Activated CD4-positive, alpha-beta T cell treated with anti-CD3 and anti-CD28 coated beads for 36 hours (primary cell): ENCODE measurements at regions not wholly inside any gene's neighbourhood (a gene's known extent, or its start where the extent isn't known, plus 50 kb on each side); places are given as distances from the start of the nearest gene placed in this dataset.

ENCODE experiments used
- ATAC-seq: fragments of 200-7000 bp; cut with Tn5 transposase; one replicate; pipeline ENCODE4 v1.10.0; 2021; ENCODE audit warnings: mild to moderate bottlenecking, moderate library complexity
- CTCF ChIA-PET: fragments of 350-600 bp; sonication (Branson Sonifier 250); formaldehyde crosslinking; loops from one replicate; lab custom pipeline; 2021; ENCODE audit warnings: antibody characterized with exemption; lab: Charles Lee
- POLR2A ChIA-PET: fragments of 350-600 bp; sonication (Branson Sonifier 250); formaldehyde crosslinking; loops from one replicate; lab custom pipeline; 2021; ENCODE audit warnings: antibody characterized with exemption, inconsistent platforms; lab: Charles Lee
- DNase-seq: peaks from one replicate; pipeline ENCODE4 v3.0.0-alpha.2; 2020
- H3K27ac Mint-ChIP-seq: one replicate; pipeline ENCODE4 v1.8.0; 2021; ENCODE audit warnings: mixed read lengths
- H3K27me3 Mint-ChIP-seq: one replicate; pipeline ENCODE4 v1.8.0; 2021; ENCODE audit warnings: mixed read lengths
- H3K36me3 Mint-ChIP-seq: one replicate; pipeline ENCODE4 v1.8.0; 2021; ENCODE audit warnings: low read depth, mixed read lengths
- H3K4me1 Mint-ChIP-seq: one replicate; pipeline ENCODE4 v1.8.0; 2021; ENCODE audit warnings: mixed read lengths
- H3K4me3 Mint-ChIP-seq: one replicate; pipeline ENCODE4 v1.8.0; 2021; ENCODE audit warnings: mild to moderate bottlenecking, moderate library complexity, mixed read lengths
- H3K9me3 Mint-ChIP-seq: one replicate; pipeline ENCODE4 v1.8.0; 2021; ENCODE audit warnings: low read depth, mixed read lengths
- intact Hi-C, 2 experiments: fragments of 100-400 bp; cut with DNase I in 1 of 2; cut with micrococcal nuclease in 1 of 2; formaldehyde crosslinking; loops; one replicate each; pipeline versions ENCODE4 v1.14.2 to v1.15.1; 2022 to 2024; cut with DNase I, micrococcal nuclease

DNA sequence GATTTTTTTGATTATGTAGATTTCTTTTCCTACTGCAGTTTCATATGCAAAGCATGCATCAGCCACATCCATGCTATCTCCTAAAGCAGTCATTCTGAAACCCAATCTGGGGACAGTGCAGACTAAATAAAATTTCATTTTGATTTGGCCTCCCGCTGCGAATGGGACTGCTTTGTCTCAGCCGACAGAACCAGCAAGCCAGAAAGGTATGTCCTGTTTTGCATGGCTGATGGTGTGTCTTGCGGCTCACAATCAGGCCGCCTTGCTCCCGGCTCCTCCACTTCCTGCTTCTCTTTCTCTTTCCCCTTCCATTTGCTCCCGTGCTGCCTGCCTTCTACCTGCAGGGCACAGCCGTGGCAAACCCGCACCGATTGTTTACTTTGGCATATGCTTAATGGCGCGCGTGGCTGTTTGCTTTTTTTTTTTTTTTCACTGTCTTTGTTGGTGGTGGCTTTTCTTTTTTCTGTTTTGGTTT lies 419.6 kb upstream of the POU3F3 start:
- Mint-ChIP-seq H3K36me3 (no peaks in the 10 kb centered on the region), H3K4me1 (peaks cover 7% of the 10 kb centered on the region), H3K27me3 (peaks cover 26% of the 10 kb centered on the region), H3K9me3 (no peaks in the 10 kb centered on the region), H3K27ac (no peak overlapping the region), H3K4me3 (peak overlapping the region; percentile 16)
- CTCF ChIA-PET = no interaction called here
- ATAC-seq = peak; percentile 85
- peak; percentile 37 for DNase-seq
- POLR2A ChIA-PET = no interaction called here
- intact Hi-C loops = loop anchor here in 1 of 2 experiments (10.0 kb wide), 1 partner anchor 420 kb away; the partner anchor contains the start of gene POU3F3

DNA sequence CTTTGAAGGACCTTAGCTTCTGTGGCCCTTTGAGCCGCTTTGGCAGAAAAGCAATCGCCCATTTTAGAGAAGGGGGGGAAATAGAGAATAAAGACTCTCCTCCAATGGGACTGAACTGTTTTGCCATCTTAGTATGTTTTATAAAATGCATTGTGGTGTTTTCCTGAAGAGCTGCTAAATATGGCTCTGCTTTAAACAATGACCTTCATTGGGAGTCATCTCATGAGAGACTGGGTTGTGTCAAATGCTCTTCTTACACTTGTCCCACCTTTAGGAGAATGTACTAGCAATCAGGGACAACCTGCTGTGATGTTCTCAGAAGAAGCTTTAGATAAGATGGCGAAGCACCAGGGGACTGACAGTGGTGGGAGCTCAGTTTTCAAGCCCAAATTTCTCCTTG lies 418.9 kb upstream of the POU3F3 start:
- H3K9me3 Mint-ChIP-seq = no peaks in the 10 kb centered on the region
- H3K4me1 Mint-ChIP-seq = peaks cover 7% of the 10 kb centered on the region
- H3K27ac Mint-ChIP-seq = no peak overlapping the region
- H3K27me3 Mint-ChIP-seq = peaks cover 26% of the 10 kb centered on the region
- ATAC-seq (no peak), DNase-seq (no peak)
- no peak overlapping the region for H3K4me3 Mint-ChIP-seq
- ChIA-PET CTCF (no interaction called here), POLR2A (no interaction called here)
- intact Hi-C loops = loop anchor here in 1 of 2 experiments (10.0 kb wide), 1 partner anchor 420 kb away; the partner anchor contains the start of gene POU3F3
- H3K36me3 Mint-ChIP-seq = no peaks in the 10 kb centered on the region

DNA sequence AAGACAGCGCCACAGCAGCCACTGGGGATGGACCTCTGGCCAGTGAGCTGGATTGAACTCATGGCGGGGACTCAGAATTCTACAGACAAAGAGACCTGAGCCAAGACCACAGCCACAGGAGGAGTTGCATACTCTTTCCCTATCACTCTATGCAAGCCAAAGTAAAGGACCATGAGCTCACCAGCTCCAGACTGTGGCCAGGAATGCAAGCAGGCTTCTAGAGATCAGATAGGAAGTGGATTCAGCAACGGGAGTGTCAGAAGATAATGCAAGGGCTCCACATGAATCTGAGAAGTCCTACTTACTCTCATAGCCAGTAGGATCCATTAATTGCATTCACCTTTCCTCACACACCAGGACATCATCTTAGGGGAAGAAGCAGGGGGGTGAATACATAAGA lies 415.4 kb upstream of the POU3F3 start:
- intact Hi-C loops = loop anchor here in 1 of 2 experiments (10.0 kb wide), 1 partner anchor 416 kb away; the partner anchor contains the start of gene POU3F3
- H3K27me3 Mint-ChIP-seq = peaks cover 5% of the 10 kb centered on the region
- no peaks in the 10 kb centered on the region for H3K36me3 Mint-ChIP-seq
- CTCF ChIA-PET = interaction anchor here (1.1 kb wide), 1 partner anchor 9 kb away, joined by 3 read pairs; no protein-coding TSS in a partner anchor
- peaks cover 7% of the 10 kb centered on the region for H3K4me1 Mint-ChIP-seq
- no peak for ATAC-seq
- H3K9me3 Mint-ChIP-seq = no peaks in the 10 kb centered on the region
- no peak for DNase-seq
- H3K4me3 Mint-ChIP-seq = no peak overlapping the region
- POLR2A ChIA-PET = no interaction called here
- no peak overlapping the region for H3K27ac Mint-ChIP-seq

DNA sequence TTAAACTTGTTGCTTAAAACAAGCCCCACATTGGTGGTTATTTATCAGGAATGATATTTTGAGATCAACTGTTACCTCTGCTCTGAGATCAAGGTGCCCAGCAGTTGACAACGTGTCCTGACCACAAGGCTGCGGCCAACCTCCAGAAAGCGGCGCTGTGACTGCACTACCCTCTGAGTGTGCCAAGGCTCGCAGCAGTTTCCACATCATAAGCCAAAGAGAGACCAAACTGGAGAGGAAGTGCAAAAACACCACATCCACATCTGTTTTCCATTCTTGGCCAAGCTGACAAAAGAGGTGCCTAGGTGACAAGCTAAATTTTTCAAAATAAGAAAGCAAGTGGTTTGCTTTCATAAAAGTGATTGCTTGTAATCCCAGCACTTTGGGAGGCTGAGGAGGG lies 410.8 kb upstream of the POU3F3 start:
- H3K27ac Mint-ChIP-seq = no peak overlapping the region
- POLR2A ChIA-PET = no interaction called here
- peaks cover under 1% of the 10 kb centered on the region for H3K4me1 Mint-ChIP-seq
- CTCF ChIA-PET = no interaction called here
- ATAC-seq = no peak
- no peak overlapping the region for H3K4me3 Mint-ChIP-seq
- H3K27me3 Mint-ChIP-seq = no peaks in the 10 kb centered on the region
- H3K36me3 Mint-ChIP-seq = no peaks in the 10 kb centered on the region
- intact Hi-C loops = loop anchor here in 1 of 2 experiments (10.0 kb wide), 1 partner anchor 412 kb away; the partner anchor contains the start of gene POU3F3
- H3K9me3 Mint-ChIP-seq = no peaks in the 10 kb centered on the region
- peak; percentile 45 for DNase-seq

DNA sequence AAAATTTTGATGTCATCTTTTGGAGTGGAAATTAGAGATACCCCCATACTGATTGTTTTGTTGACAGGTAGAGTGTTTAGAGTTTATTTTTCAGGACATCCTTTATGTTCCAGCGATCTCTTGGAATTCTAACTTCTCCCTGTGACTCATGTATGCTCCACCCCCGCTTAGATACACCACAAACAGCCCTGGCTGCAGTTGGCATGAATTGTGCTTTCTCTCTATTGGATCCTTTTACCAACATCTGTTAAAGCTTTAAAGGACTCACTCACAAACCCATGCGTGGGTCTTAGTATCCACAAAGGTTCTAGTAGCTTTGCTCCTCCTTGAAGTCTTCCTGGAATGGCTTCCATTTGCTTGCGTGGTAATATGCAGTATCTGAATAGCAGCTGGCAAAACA lies 409.5 kb upstream of the POU3F3 start:
- CTCF ChIA-PET = interaction anchor here (0.6 kb wide), 1 partner anchor 615 kb away, joined by 4 read pairs; no protein-coding TSS in a partner anchor
- Mint-ChIP-seq H3K27me3 (no peaks in the 10 kb centered on the region), H3K4me3 (no peak overlapping the region), H3K4me1 (peaks cover 3% of the 10 kb centered on the region), H3K36me3 (no peaks in the 10 kb centered on the region), H3K9me3 (no peaks in the 10 kb centered on the region), H3K27ac (no peak overlapping the region)
- ATAC-seq = no peak
- intact Hi-C loops = loop anchor here in 1 of 2 experiments (10.0 kb wide), 1 partner anchor 410 kb away; the partner anchor contains the start of gene POU3F3
- POLR2A ChIA-PET = no interaction called here
- DNase-seq = no peak

DNA sequence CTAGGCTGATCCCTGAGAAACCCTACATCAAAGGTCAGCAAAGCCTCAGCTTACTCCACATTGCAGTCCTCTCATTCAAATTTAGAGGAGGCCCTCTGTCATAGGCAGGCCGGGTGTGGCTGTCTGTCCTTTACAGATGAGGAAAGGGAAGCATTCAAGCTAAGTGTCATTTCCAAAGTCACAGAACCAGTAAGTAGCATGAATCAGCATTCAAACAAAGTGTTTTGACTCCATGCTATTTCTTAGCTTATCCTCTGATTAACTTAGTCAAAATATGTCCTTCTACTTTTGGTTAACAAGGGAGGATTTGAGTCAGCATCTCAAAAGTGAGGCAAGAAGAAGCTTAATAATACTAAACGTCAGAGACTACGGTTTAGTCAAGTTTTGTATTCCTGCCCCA lies 409.0 kb upstream of the POU3F3 start:
- CTCF ChIA-PET = interaction anchor here (0.6 kb wide), 1 partner anchor 614 kb away, joined by 4 read pairs; no protein-coding TSS in a partner anchor

DNA sequence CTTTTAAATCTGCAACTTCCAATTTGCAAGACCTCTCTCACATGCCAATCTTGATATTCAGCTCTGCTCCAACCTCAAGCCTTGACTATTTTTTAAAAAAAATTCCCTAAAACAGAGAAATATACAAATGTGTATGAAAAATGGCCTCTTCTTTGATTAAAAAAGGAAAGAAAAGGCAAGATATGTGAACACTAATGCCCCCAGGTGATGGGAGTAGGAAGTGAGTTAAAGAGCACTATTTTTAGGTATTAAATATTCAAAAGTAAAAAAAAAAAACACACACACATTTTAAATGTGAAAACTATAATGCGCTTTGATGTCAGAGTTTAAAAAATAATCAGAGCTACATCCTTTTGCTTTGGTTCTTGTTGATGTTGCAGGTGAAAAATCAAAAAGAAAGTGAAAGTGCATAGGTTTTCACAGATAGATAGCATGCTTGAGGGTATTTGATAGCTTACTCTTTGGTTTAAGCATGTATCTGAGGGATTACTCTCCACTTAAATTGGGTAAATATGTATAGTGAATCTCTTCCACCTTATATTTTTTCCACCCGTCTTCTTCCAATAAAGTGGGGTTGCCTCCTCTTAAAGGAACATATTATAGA lies 406.0 kb upstream of the POU3F3 start:
- Mint-ChIP-seq H3K4me3 (no peak overlapping the region), H3K36me3 (no peaks in the 10 kb centered on the region), H3K4me1 (peaks cover 3% of the 10 kb centered on the region), H3K9me3 (no peaks in the 10 kb centered on the region), H3K27me3 (no peaks in the 10 kb centered on the region), H3K27ac (no peak overlapping the region)
- ATAC-seq (no peak), DNase-seq (no peak)
- intact Hi-C loops = loop anchor here in 1 of 2 experiments (10.0 kb wide), 1 partner anchor 407 kb away; the partner anchor contains the start of gene POU3F3
- CTCF ChIA-PET = interaction anchor here (0.7 to 1.1 kb wide), 2 partner anchors 22 to 44 kb away, joined by 3 read pairs; no protein-coding TSS in a partner anchor
- POLR2A ChIA-PET = no interaction called here

More for the DNA sequence above, 409.0 kb upstream of the POU3F3 start:
- Mint-ChIP-seq H3K4me1 (peaks cover 3% of the 10 kb centered on the region), H3K4me3 (no peak overlapping the region), H3K27ac (no peak overlapping the region), H3K36me3 (no peaks in the 10 kb centered on the region), H3K9me3 (no peaks in the 10 kb centered on the region), H3K27me3 (no peaks in the 10 kb centered on the region)
- DNase-seq (peak; percentile 11), ATAC-seq (peak; percentile 66)
- intact Hi-C loops = loop anchor here in 1 of 2 experiments (10.0 kb wide), 1 partner anchor 410 kb away; the partner anchor contains the start of gene POU3F3
- POLR2A ChIA-PET = no interaction called here

DNA sequence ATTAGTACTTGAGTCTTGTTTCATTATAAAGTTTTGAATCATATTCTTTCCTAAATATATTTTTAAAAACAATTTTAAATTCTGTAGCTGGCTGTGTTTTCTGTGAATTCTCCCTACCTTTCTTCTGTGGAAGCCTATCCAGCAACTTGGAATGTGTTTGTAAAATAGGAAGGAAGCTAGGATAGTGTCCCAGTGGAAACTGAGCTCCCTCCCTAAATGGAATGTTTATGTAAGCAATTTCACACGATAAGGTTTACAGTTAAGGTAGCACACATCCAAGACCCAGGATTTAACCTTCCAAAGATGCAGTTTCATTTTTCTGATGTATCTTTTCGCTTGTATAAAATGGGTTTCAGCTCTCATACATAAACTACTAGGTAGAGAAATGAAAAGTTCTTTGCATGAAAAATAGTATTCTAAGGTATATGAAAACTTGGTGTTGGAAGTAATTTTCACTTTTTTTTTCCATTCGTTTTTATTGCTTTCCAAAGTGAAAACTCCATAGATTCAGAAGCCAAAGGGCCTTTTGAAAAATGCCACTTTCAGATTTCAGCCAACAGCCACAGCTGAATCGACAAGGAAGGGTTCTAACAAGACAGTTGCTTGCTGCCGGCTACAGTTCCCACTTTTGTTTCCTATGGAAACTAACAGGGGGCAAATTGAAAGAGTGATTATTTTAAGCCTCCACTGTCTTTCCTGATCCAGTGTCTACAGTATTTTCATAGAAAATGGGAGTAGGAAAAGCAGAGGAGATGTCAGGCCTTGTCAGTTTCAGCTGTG lies 405.1 kb upstream of the POU3F3 start:
- DNase-seq (no peak), ATAC-seq (no peak)
- peaks cover 2% of the 10 kb centered on the region for H3K9me3 Mint-ChIP-seq
- no peak overlapping the region for H3K4me3 Mint-ChIP-seq
- intact Hi-C loops = loop anchor here in 1 of 2 experiments (10.0 kb wide), 1 partner anchor 406 kb away; the partner anchor contains the start of gene POU3F3
- peaks cover 3% of the 10 kb centered on the region for H3K4me1 Mint-ChIP-seq
- POLR2A ChIA-PET = no interaction called here
- CTCF ChIA-PET = interaction anchor here (0.6 to 1.1 kb wide), 3 partner anchors 23 to 1269 kb away, joined by 3 to 5 read pairs (median 3); no protein-coding TSS in a partner anchor
- H3K27me3 Mint-ChIP-seq = no peaks in the 10 kb centered on the region
- no peaks in the 10 kb centered on the region for H3K36me3 Mint-ChIP-seq
- no peak overlapping the region for H3K27ac Mint-ChIP-seq

DNA sequence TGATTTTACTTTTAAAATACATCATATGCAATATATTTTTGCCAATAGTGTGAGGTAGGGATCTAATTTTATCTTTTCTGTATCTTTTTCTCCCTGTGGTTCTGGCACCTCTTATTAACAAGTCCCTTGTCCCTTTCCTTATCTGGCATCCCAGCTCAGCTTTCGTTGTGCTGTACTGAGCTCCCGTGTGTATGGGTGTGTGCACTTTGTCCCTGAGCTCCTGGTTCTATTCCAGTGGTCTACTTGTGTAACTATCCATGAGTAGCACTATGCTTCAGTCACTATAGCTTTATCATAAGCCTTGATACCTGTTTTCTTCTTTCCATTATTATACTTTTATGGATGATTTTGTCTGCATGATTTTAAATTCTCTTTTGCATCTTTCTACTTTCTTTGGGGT lies 401.4 kb upstream of the POU3F3 start:
- ChIA-PET POLR2A (no interaction called here), CTCF (no interaction called here)
- Mint-ChIP-seq H3K27me3 (no peaks in the 10 kb centered on the region), H3K27ac (no peak overlapping the region), H3K9me3 (peaks cover 2% of the 10 kb centered on the region), H3K36me3 (no peaks in the 10 kb centered on the region), H3K4me1 (peaks cover 3% of the 10 kb centered on the region), H3K4me3 (no peak overlapping the region)
- ATAC-seq = no peak
- DNase-seq = no peak
- intact Hi-C loops = no loop called here

DNA sequence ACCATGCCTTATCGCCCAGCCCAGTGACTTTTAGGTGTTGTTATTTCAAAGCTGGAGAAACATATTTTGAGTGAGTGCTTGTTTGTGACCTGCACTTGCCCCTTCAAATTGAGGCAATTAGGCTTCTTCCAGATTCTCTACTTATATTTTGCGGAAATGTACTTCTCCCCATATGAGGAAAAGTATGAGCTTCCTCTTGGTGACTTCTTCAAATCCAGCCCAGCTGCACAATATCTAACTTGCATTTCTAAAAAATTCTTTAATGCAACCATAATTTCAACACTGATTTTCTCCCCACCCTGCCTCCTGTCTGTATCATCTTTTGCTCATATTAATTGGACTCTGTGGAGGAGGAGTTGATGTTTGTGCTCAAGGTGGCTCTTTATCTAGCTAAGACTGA lies 391.2 kb upstream of the POU3F3 start:
- no peak for ATAC-seq
- Mint-ChIP-seq H3K27me3 (peaks cover 3% of the 10 kb centered on the region), H3K4me1 (no peaks in the 10 kb centered on the region), H3K9me3 (no peaks in the 10 kb centered on the region), H3K27ac (no peak overlapping the region), H3K36me3 (no peaks in the 10 kb centered on the region), H3K4me3 (no peak overlapping the region)
- DNase-seq = no peak
- ChIA-PET CTCF (no interaction called here), POLR2A (no interaction called here)
- intact Hi-C loops = no loop called here

DNA sequence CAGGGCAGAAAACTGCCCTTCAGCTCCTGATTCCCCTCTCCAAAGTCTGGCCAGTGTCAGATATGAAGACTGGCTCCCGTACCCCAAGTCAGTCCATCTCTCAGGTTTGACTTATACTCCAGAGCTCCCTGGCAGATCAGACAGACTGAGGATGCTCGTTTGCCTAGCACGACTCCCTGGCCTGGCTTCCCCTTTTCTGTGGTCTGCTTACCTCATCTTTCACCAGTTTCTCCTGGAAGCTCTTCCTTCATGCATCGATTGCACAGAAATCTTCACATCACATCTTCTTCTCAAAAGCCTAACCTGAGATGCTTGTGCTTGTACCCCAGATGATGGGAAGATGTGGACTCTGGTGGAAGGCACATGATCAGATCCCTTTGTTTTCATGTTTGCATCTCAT lies 387.9 kb upstream of the POU3F3 start:
- H3K27me3 Mint-ChIP-seq = peaks cover 2% of the 10 kb centered on the region
- no peak overlapping the region for H3K27ac Mint-ChIP-seq
- H3K4me3 Mint-ChIP-seq = no peak overlapping the region
- ATAC-seq (no peak), DNase-seq (no peak)
- no peaks in the 10 kb centered on the region for H3K9me3 Mint-ChIP-seq
- no peaks in the 10 kb centered on the region for H3K4me1 Mint-ChIP-seq
- CTCF ChIA-PET = interaction anchor here (0.6 kb wide), 1 partner anchor 74 kb away, joined by 3 read pairs; no protein-coding TSS in a partner anchor
- intact Hi-C loops = no loop called here
- H3K36me3 Mint-ChIP-seq = no peaks in the 10 kb centered on the region
- POLR2A ChIA-PET = no interaction called here
